DND-41 (cell line): ENCODE measurements at regions not wholly inside any gene's neighbourhood (a gene's known extent, or its start where the extent isn't known, plus 50 kb on each side); places are given as distances from the start of the nearest gene placed in this dataset.
"Not testable (repeated sequence)": the region's sequence is repeated elsewhere in the genome, so short reads cannot be mapped to it uniquely, and the experiment has no call there.

Experiments used
- ATAC-seq: fragments of 200-7000 bp; cut with Tn5 transposase; 3 replicates; pipeline ENCODE4 v1.9.1; 2021; ENCODE audit warnings: low read depth; ENCODE audit not compliant: insufficient read depth
- DNase-seq: peaks from one replicate; pipeline ENCODE4 v3.0.0-alpha.2; 2020
- H2AFZ ChIP-seq: 2 replicates; pipeline ENCODE4 v1.6.0; 2012; ENCODE audit warnings: low read depth, low read length
- H3K27ac ChIP-seq: 2 replicates; pipeline ENCODE4 v1.5.1; 2012; ENCODE audit warnings: low read length, inconsistent platforms
- H3K27me3 ChIP-seq: fragments of 200-600 bp; sonication (generic); 2 replicates; pipeline ENCODE4 v1.6.0; 2012; ENCODE audit warnings: low read length, mild to moderate bottlenecking, inconsistent platforms; ENCODE audit not compliant: insufficient read depth, poor library complexity
- H3K36me3 ChIP-seq: 2 replicates; pipeline ENCODE4 v1.5.1; 2012; ENCODE audit warnings: low read length, inconsistent platforms; ENCODE audit not compliant: insufficient read depth
- H3K4me1 ChIP-seq: 2 replicates; pipeline ENCODE4 v1.5.1; 2012; ENCODE audit warnings: mild to moderate bottlenecking, low read length; ENCODE audit not compliant: insufficient read depth
- H3K4me2 ChIP-seq: 2 replicates; pipeline ENCODE4 v1.6.0; 2012; ENCODE audit warnings: mild to moderate bottlenecking, moderate library complexity, low read length, inconsistent platforms; ENCODE audit not compliant: insufficient read depth
- H3K4me3 ChIP-seq, 2 experiments: fragments of 200-600 bp in 1 of 2; shearing (Covaris generic) in 1 of 2; 2 replicates each; pipeline ENCODE4 v1.5.1; 2012 to 2016; ENCODE audit warnings: inconsistent platforms in 2 of 2, low read length in 2 of 2, mild to moderate bottlenecking in 2 of 2, low read depth in 1 of 2, moderate library complexity in 1 of 2
- H3K79me2 ChIP-seq: 2 replicates; pipeline ENCODE4 v1.6.0; 2012; ENCODE audit warnings: low read length, inconsistent platforms; ENCODE audit not compliant: insufficient read depth
- H3K9ac ChIP-seq: 2 replicates; pipeline ENCODE4 v1.6.0; 2012; ENCODE audit warnings: low read depth, mild to moderate bottlenecking, inconsistent platforms, low read length, moderate library complexity
- H3K9me3 ChIP-seq: 2 replicates; pipeline ENCODE4 v1.5.1; 2012; ENCODE audit warnings: low read length, moderate library complexity, mild to moderate bottlenecking, inconsistent platforms; ENCODE audit not compliant: insufficient read depth, severe bottlenecking
- H4K20me1 ChIP-seq: 2 replicates; pipeline ENCODE4 v1.6.0; 2012; ENCODE audit warnings: low read length; ENCODE audit not compliant: insufficient read depth

DNA sequence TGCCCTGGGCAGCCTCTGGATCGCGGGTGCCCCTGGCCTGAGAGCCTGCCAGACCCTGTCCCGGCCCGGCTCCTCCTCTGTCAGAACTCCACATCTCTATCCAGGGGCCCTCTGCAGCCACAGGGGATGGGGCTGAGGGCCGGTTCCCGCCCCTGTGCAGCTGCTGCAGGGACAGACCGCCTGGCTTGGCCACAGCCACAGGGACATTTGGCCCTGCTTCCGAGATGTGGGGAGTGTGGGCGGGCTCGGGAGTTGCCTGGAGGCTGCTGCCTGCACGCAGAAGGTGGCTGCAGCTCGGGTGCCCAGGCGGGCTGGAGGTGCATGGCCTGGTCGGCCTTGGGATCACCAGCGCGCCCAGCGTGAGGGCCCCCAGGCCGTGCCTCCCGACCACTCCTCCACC, 3365.4 kb upstream of the OR11H1 start:
- not testable (repeated sequence) for H3K4me2 ChIP-seq, H3K4me1 ChIP-seq, DNase-seq, H2AFZ ChIP-seq, H3K4me3 ChIP-seq, H3K9ac ChIP-seq, H3K79me2 ChIP-seq, H3K27me3 ChIP-seq, H3K36me3 ChIP-seq, ATAC-seq, H4K20me1 ChIP-seq, H3K27ac ChIP-seq, H3K9me3 ChIP-seq

DNA sequence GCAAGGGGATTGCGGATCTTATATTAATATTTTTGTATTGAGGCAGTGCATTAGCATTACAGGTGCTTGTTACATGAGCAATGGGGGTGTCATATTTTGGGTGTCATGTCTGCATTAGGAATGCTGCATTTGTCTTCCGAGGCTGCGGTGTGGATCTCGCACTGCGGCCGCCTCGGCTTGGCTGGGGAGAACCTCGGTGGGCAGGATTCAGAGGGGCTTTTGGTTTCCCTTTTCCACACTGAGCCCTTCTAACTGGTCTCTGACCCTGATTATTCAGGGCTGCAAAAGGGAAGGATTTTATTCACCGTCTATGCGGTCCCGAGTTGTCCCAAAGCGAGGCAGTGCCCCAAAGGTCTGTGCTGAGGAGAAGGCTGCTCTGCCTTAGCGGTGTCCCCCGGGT, 3361.5 kb upstream of the OR11H1 start:
- H3K9me3 ChIP-seq, H3K36me3 ChIP-seq, H2AFZ ChIP-seq, H3K79me2 ChIP-seq, H3K27me3 ChIP-seq, ATAC-seq, H3K4me3 ChIP-seq, H3K4me1 ChIP-seq, H4K20me1 ChIP-seq, H3K4me2 ChIP-seq, H3K27ac ChIP-seq, H3K9ac ChIP-seq: not testable (repeated sequence)
- peak; percentile 11 for DNase-seq

DNA sequence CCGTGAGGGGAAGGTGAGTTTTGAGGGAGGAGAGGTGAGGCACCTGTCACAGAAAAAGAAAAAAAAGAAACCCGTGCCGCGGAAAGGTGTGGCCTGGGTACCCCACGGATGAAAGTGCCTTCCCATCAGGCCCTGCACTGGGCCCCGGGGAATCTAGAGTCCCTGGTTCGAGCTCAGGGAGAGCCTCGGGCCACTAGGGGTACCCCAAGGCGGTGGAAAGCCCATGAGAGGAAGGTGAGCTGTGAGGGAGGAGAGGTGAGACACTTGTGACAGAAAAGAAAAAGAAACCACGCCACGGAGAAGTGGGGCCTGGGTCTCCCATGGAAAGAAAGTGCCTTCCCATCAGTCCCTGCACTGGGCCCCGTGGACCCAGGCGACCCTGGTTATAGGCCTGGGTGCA, 3359.9 kb upstream of the OR11H1 start:
- H3K36me3 ChIP-seq, DNase-seq, H2AFZ ChIP-seq, H3K4me2 ChIP-seq, ATAC-seq, H3K27me3 ChIP-seq, H3K27ac ChIP-seq, H4K20me1 ChIP-seq, H3K4me3 ChIP-seq, H3K4me1 ChIP-seq, H3K9me3 ChIP-seq, H3K79me2 ChIP-seq, H3K9ac ChIP-seq: not testable (repeated sequence)

DNA sequence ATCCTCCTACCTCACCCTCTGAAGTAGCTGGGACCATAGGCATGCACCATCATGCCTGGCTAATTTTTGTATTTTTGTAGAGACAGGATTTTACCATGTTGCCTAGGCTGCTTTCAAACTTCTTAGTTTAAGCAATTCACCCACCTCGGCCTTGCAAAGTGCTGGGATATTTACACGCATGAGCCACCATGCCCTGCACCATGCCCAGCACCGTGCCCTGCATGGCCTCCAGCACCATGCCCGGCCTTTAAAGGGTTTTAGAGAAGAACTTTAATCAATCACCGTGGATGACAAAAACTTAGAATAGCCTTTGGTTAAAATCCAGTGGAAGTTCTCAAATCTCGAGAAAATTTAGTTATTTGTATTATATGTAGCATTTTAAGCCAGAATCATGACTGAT, 3335.9 kb upstream of the OR11H1 start:
- not testable (repeated sequence) for H3K4me3 ChIP-seq, H3K4me1 ChIP-seq, H3K9me3 ChIP-seq, H3K9ac ChIP-seq, H3K27me3 ChIP-seq, H3K36me3 ChIP-seq, H3K4me2 ChIP-seq, DNase-seq, ATAC-seq, H2AFZ ChIP-seq, H3K79me2 ChIP-seq, H3K27ac ChIP-seq, H4K20me1 ChIP-seq

DNA sequence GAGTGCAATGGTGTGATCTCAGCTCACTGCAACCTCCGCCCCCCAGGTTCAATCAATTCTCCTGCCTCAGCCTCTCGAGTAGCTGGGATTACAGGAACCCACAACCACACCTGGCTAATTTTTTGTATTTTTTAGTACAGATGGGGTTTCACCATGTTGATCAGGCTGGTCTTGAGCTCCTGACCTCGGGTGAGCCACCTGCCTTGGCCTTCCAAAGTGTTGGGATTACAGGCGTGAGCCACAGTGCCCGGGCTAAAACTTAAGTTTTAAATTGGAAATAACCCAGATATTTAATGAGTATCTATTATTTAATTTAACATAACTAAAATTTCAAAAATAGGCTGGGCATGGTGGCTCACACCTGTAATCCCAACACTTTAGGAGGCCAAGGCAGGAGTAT, 3333.3 kb upstream of the OR11H1 start:
- DNase-seq, H3K4me1 ChIP-seq, H3K4me2 ChIP-seq, H3K9ac ChIP-seq, H3K27me3 ChIP-seq, H3K79me2 ChIP-seq, H2AFZ ChIP-seq, H3K36me3 ChIP-seq, H3K4me3 ChIP-seq, H4K20me1 ChIP-seq, ATAC-seq, H3K27ac ChIP-seq, H3K9me3 ChIP-seq: not testable (repeated sequence)

DNA sequence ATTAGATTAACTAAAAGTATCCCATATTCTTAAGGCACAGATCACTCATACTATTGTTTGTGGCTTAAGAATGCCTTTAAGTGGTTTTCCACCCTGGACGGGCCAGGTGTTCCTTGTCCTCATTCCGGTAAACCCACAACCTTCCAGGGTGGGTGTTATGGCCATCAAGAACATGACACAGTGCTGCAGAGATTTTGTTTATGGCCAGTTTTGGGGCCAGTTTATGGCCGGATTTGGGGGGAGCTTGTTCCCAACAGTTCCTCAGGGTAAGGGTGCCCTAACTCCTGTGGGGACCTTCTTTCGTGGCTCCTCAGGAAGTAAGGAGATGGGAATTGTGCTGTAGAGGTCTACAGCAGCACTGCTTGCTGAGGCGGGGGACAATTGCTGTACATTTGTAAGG, 3325.9 kb upstream of the OR11H1 start:
- not testable (repeated sequence) for H3K27ac ChIP-seq

DNA sequence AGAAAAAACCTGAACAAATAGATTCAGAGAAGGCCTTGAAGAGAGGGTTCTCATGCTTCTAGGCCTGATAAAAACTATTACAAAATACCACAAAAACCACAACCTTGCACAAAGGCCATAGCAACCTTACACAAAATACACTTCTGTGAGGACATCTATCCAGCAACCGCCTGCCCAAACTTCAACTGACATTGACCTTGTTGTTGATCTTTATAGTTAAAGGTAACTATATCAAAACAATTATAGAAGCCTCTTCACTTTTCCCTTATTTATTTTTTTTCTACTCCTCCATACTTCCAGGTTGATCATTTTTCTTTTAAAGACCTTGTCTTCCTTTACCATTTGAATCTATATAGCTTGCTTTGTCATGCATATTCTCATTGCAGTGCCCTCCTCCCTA, 3321.3 kb upstream of the OR11H1 start:
- DNase-seq: peak; percentile 6
- H3K4me3 ChIP-seq, H3K4me2 ChIP-seq, H2AFZ ChIP-seq, H3K27me3 ChIP-seq, H3K79me2 ChIP-seq, ATAC-seq, H3K36me3 ChIP-seq, H3K27ac ChIP-seq, H3K9me3 ChIP-seq, H3K4me1 ChIP-seq, H3K9ac ChIP-seq, H4K20me1 ChIP-seq: not testable (repeated sequence)

More for the DNA sequence above, 3325.9 kb upstream of the OR11H1 start:
- not testable (repeated sequence) for H3K4me1 ChIP-seq, H3K36me3 ChIP-seq, H3K27me3 ChIP-seq, DNase-seq, H3K4me2 ChIP-seq, ATAC-seq, H2AFZ ChIP-seq, H3K79me2 ChIP-seq, H3K9me3 ChIP-seq, H3K9ac ChIP-seq, H4K20me1 ChIP-seq, H3K4me3 ChIP-seq
